HEK293 (cell line): ENCODE measurements at regions not wholly inside any gene's neighbourhood (a gene's known extent, or its start where the extent isn't known, plus 50 kb on each side); places are given as distances from the start of the nearest gene placed in this dataset.

Source experiments
- CTCF ChIA-PET: fragments of 350-600 bp; formaldehyde crosslinking; extraction: SDS; loops from one replicate; lab custom pipeline; 2021; ENCODE audit warnings: antibody characterized with exemption; lab: Yijun Ruan, JAX
- POLR2A ChIA-PET: fragments of 300-600 bp; formaldehyde crosslinking; extraction: SDS; loops from one replicate; lab custom pipeline; 2020; ENCODE audit warnings: antibody characterized with exemption, inconsistent platforms; lab: Yijun Ruan, JAX
- H3K27ac ChIP-seq: fragments of 200-500 bp; sonication (Bioruptor generic); 2 replicates; pipeline ENCODE4 v1.5.1; 2014; ENCODE audit warnings: low read depth, low read length, control low read depth, inconsistent platforms; ENCODE audit errors: extremely low read depth
- H3K36me3 ChIP-seq, 2 experiments: fragments of 200-500 bp in 1 of 2; sonication (Bioruptor generic) in 1 of 2; 1 replicate in 1 of 2; 2 replicates in 1 of 2; pipeline ENCODE4 v1.5.1; 2014 to 2017; ENCODE audit warnings: inconsistent platforms in 2 of 2, low read length in 2 of 2; ENCODE audit not compliant: control insufficient read depth in 2 of 2, insufficient read depth in 1 of 2
- H3K4me1 ChIP-seq: fragments of 200-500 bp; sonication (Bioruptor generic); 2 replicates; pipeline ENCODE4 v1.5.1; 2014; ENCODE audit warnings: mild to moderate bottlenecking, low read length, inconsistent platforms; ENCODE audit not compliant: control insufficient read depth, insufficient read depth
- H3K4me3 ChIP-seq: 2 replicates; pipeline ENCODE4 v1.5.1; 2011; ENCODE audit warnings: low read depth, mild to moderate bottlenecking, control low read depth, low read length, moderate library complexity
- H3K9me3 ChIP-seq: fragments of 200-500 bp; sonication (Bioruptor generic); 2 replicates; pipeline ENCODE4 v1.5.1; 2014; ENCODE audit warnings: low read depth, low read length, inconsistent platforms; ENCODE audit not compliant: control insufficient read depth, insufficient read depth
- BCL11A ChIP-seq: fragments of 450-650 bp; formaldehyde crosslinking; IDR thresholded peaks from 2 replicates; pipeline ENCODE4 v1.5.1; 2016; ENCODE audit warnings: low read depth, missing biosample characterization, missing genetic modification characterization
- INSM2 ChIP-seq: fragments of 450-650 bp; formaldehyde crosslinking; IDR thresholded peaks from 2 replicates; pipeline ENCODE4 v1.5.1; 2016; ENCODE audit warnings: missing biosample characterization, missing genetic modification characterization
- KLF9 ChIP-seq: fragments of 450-650 bp; formaldehyde crosslinking; IDR thresholded peaks from 2 replicates; pipeline ENCODE4 v1.5.1; 2016; ENCODE audit warnings: missing biosample characterization, missing genetic modification characterization, low read depth
- TCF7L2 ChIP-seq: IDR thresholded peaks from 2 replicates; pipeline ENCODE4 v1.6.1; 2011; ENCODE audit warnings: low read depth, mild to moderate bottlenecking, inconsistent platforms, low read length, moderate library complexity, borderline replicate concordance
- ZBTB17 ChIP-seq: fragments of 450-650 bp; formaldehyde crosslinking; IDR thresholded peaks from 2 replicates; pipeline ENCODE4 v1.5.1; 2016; ENCODE audit warnings: missing biosample characterization, missing genetic modification characterization
- ZBTB21 ChIP-seq: fragments of 450-650 bp; formaldehyde crosslinking; IDR thresholded peaks from 2 replicates; pipeline ENCODE4 v1.5.1; 2017; ENCODE audit warnings: missing biosample characterization, missing genetic modification characterization
- ZBTB44 ChIP-seq: fragments of 450-650 bp; IDR thresholded peaks from 2 replicates; pipeline ENCODE4 v1.5.1; 2018; ENCODE audit warnings: missing biosample characterization, mild to moderate bottlenecking, missing genetic modification characterization
- ZBTB6 ChIP-seq: fragments of 450-650 bp; formaldehyde crosslinking; IDR thresholded peaks from 2 replicates; pipeline ENCODE4 v1.5.1; 2017; ENCODE audit warnings: missing biosample characterization, missing genetic modification characterization
- ZNF18 ChIP-seq: fragments of 450-650 bp; formaldehyde crosslinking; IDR thresholded peaks from 2 replicates; pipeline ENCODE4 v1.5.1; 2016; ENCODE audit warnings: missing biosample characterization, missing genetic modification characterization
- ZNF184 ChIP-seq: fragments of 450-650 bp; IDR thresholded peaks from 2 replicates; pipeline ENCODE4 v1.5.1; 2018; ENCODE audit warnings: missing biosample characterization, mild to moderate bottlenecking, missing genetic modification characterization
- ZNF335 ChIP-seq: fragments of 450-650 bp; formaldehyde crosslinking; conservative IDR thresholded peaks from 2 replicates; pipeline ENCODE4 v1.5.1; 2016; ENCODE audit warnings: missing biosample characterization, missing genetic modification characterization
- ZNF518A ChIP-seq: fragments of 450-650 bp; formaldehyde crosslinking; conservative IDR thresholded peaks from 2 replicates; pipeline ENCODE4 v1.5.1; 2016; ENCODE audit warnings: low read depth, missing biosample characterization, missing genetic modification characterization
- ZNF645 ChIP-seq: fragments of 450-650 bp; formaldehyde crosslinking; IDR thresholded peaks from 2 replicates; pipeline ENCODE4; 2016; ENCODE audit warnings: missing biosample characterization, missing genetic modification characterization
- ZNF704 ChIP-seq: fragments of 450-650 bp; formaldehyde crosslinking; IDR thresholded peaks from 2 replicates; pipeline ENCODE4 v1.5.1; 2016; ENCODE audit warnings: missing biosample characterization, missing genetic modification characterization
- ZNF747 ChIP-seq: fragments of 450-650 bp; formaldehyde crosslinking; IDR thresholded peaks from 2 replicates; pipeline ENCODE4 v1.5.1; 2016; ENCODE audit warnings: missing biosample characterization, missing genetic modification characterization
- ZNF768 ChIP-seq: fragments of 450-650 bp; formaldehyde crosslinking; IDR thresholded peaks from 2 replicates; pipeline ENCODE4 v1.5.1; 2018; ENCODE audit warnings: missing biosample characterization, mild to moderate bottlenecking, missing genetic modification characterization
- ZNF791 ChIP-seq: fragments of 450-650 bp; formaldehyde crosslinking; IDR thresholded peaks from 2 replicates; pipeline ENCODE4 v1.5.1; 2016; ENCODE audit warnings: missing biosample characterization, missing genetic modification characterization

GRCh38 chr13:77979721-77980385 is 61.2 kb upstream of the EDNRB start:
- Histone ChIP-seq H3K36me3 (no peaks in the 10 kb centered on the region), H3K4me1 (no peaks in the 10 kb centered on the region), H3K9me3 (no peaks in the 10 kb centered on the region), H3K4me3 (no peak overlapping the region), H3K27ac (no peak overlapping the region)
- TF ChIP-seq TCF7L2 (no peak), ZBTB44 (no peak), ZBTB17 (tag by site-specific recombination) (no peak), ZNF335 (tag by site-specific recombination) (no peak), BCL11A (tag by site-specific recombination) (no peak), ZNF18 (no peak), ZNF704 (tag by site-specific recombination) (no peak), ZNF645 (tag by site-specific recombination) (no peak), KLF9 (no peak), ZNF768 (tag by site-specific recombination) (no peak), ZNF184 (tag by site-specific recombination) (no peak), ZNF791 (tag by site-specific recombination) (no peak), INSM2 (tag by site-specific recombination) (no peak), ZBTB21 (tag by site-specific recombination) (no peak), ZNF518A (tag by site-specific recombination) (no peak), ZBTB6 (no peak), ZNF747 (no peak)
- ChIA-PET CTCF (no interaction called here), POLR2A (no interaction called here)
